NCI-H460 (cell line): ENCODE measurements at regions not wholly inside any gene's neighbourhood (a gene's known extent, or its start where the extent isn't known, plus 50 kb on each side); places are given as distances from the start of the nearest gene placed in this dataset.

ENCODE experiments used
- DNase-seq: peaks from one replicate; pipeline ENCODE4 v3.0.0-alpha.2; 2016; ENCODE audit warnings: low read depth; ENCODE audit errors: extremely low read depth

GRCh38 chr4:13891544-13891939, 264.0 kb upstream of the BOD1L1 start:
- DNase-seq, result no peak

- no peak for DNase-seq
These were observed 265.2 kb upstream of the BOD1L1 start for GRCh38 chr4:13892739-13893105.

GRCh38 chr4:13893211-13893610, 265.7 kb upstream of the BOD1L1 start:
- no peak for DNase-seq

GRCh38 chr4:13893987-13894386, 266.5 kb upstream of the BOD1L1 start:
- DNase-seq, result no peak

- no peak for DNase-seq
These were observed 273.3 kb upstream of the BOD1L1 start for GRCh38 chr4:13900780-13901179.

GRCh38 chr4:13902146-13902545, 274.6 kb upstream of the BOD1L1 start:
- DNase-seq, result no peak

GRCh38 chr4:13903061-13903460, 275.5 kb upstream of the BOD1L1 start:
- DNase-seq, result no peak

GRCh38 chr4:13903901-13904300, 276.4 kb upstream of the BOD1L1 start:
- no peak for DNase-seq

- DNase-seq, result peak; percentile 18
These were observed 278.0 kb upstream of the BOD1L1 start for GRCh38 chr4:13905543-13905942.

- no peak for DNase-seq
These were observed 279.2 kb upstream of the BOD1L1 start for GRCh38 chr4:13906727-13907126.

- DNase-seq, result peak; percentile 65
These were observed 279.8 kb upstream of the BOD1L1 start for GRCh38 chr4:13907255-13907751.

- DNase-seq, result no peak
These were observed 280.9 kb upstream of the BOD1L1 start for GRCh38 chr4:13908455-13908854.

- DNase-seq, result no peak
These were observed 283.0 kb upstream of the BOD1L1 start for GRCh38 chr4:13910556-13910955.

- no peak for DNase-seq
These were observed 283.7 kb upstream of the BOD1L1 start for GRCh38 chr4:13911256-13911655.

GRCh38 chr4:13912436-13912925, 285.0 kb upstream of the BOD1L1 start:
- no peak for DNase-seq

GRCh38 chr4:13912966-13913365, 285.4 kb upstream of the BOD1L1 start:
- no peak for DNase-seq

GRCh38 chr4:13917015-13917414, 289.5 kb upstream of the BOD1L1 start:
- DNase-seq, result no peak

- DNase-seq, result no peak
These were observed 290.6 kb upstream of the BOD1L1 start for GRCh38 chr4:13918110-13918509.

GRCh38 chr4:13918991-13919441, 291.5 kb upstream of the BOD1L1 start:
- no peak for DNase-seq

GRCh38 chr4:13920111-13920875, 292.8 kb upstream of the BOD1L1 start:
- no peak for DNase-seq

- DNase-seq, result peak; percentile 47
These were observed 293.4 kb upstream of the BOD1L1 start for GRCh38 chr4:13920901-13921300.

GRCh38 chr4:13921805-13922204, 294.3 kb upstream of the BOD1L1 start:
- DNase-seq, result no peak

- DNase-seq, result no peak
These were observed 294.9 kb upstream of the BOD1L1 start for GRCh38 chr4:13922459-13922858.
